ENCODE measurements at regions not wholly inside any gene's neighbourhood (a gene's known extent, or its start where the extent isn't known, plus 50 kb on each side); places are given as distances from the start of the nearest gene placed in this dataset.

DNA sequence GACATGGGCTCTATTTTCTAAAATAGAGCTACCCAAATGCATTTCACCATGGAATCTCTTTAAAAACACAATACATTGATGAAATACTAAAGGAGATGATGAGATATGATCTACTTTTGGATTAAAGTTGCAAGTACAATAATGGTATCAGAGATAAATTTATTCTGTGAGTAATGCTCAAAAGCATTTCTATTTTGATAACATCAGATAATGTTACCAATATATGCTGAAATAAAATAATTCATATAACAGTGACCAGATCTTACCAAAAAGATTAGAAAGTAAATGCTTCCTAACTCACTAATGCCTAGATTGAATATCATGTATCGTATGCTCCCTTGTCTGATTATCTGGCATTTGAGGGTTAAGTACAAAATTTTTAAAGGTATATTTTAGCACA, 761.8 kb upstream of the ZNF608 start:
- DNase-seq (ENCODE audit: low spot score), result no peak

DNA sequence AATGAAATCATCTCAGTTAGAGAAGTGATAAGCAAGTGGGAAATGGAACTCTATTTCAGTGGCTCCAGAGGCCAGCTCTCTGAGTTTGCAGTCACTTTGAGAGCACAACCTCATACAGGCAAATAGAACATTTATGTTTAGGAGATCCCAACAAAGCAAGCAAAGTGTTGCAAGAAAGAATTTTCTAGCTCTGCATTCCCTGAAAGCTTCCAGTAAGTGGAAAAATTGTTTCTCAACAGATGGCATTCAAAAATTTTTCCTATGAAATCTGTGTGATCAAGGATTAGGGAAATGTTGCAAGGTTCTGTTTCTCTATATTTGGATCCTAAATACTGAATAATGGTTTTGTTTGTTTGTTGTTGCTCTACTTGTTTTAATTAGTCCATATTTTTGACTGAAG, 764.2 kb upstream of the ZNF608 start:
- DNase-seq (ENCODE audit: low spot score), result no peak

- no peak for DNase-seq (ENCODE audit: low spot score)
Observed at GRCh38 chr5:125517973-125518550, 771.6 kb upstream of the ZNF608 start.

DNA sequence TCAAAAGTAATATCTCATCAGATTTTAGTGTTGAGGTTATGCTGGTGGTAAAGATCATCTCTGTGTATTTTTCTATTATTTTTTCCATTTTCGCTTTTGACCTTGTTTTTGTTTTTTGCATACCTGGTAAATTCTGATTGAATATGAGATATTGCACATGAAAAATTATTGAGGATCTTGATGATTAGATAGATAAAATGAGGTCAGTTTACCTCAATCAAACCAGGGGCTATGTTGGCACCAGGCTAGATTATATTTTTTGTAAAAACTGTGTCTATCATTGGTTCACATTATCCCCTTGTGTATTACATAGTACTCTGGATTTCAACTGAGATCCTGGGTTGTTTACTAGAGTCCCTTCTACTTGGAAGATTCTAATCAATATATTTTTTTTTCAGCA, 774.9 kb upstream of the ZNF608 start:
- DNase-seq (ENCODE audit: low spot score), result no peak

- DNase-seq (ENCODE audit: low spot score), result no peak
Observed at GRCh38 chr5:125525356-125525755, 778.9 kb upstream of the ZNF608 start.

DNA sequence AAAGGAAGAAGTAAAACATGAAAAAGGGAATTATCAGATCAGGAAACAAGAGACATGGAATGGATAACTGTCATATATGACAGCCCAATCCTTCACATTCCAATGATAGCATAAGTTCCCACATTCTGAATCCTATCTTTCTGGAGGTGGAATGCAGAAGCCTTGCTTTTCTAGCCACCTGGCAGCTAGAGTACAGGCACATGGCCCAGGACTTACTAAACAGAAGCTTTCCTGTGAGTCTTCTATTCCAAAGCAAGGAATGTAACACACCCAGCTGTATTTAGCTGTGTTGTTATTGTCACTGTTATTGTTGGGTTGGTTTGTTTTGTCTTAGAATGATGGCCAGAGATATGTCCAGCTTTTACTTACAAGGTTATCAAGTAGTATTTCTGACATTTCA, 780.5 kb upstream of the ZNF608 start:
- no peak for DNase-seq (ENCODE audit: low spot score)

GRCh38 chr5:125528881-125529280, 782.4 kb upstream of the ZNF608 start:
- no peak for DNase-seq (ENCODE audit: low spot score)

GRCh38 chr5:125530833-125531615, 784.6 kb upstream of the ZNF608 start:
- DNase-seq (ENCODE audit: low spot score), result no peak

GRCh38 chr5:125536095-125536494, 789.7 kb upstream of the ZNF608 start:
- no peak for DNase-seq (ENCODE audit: low spot score)

DNA sequence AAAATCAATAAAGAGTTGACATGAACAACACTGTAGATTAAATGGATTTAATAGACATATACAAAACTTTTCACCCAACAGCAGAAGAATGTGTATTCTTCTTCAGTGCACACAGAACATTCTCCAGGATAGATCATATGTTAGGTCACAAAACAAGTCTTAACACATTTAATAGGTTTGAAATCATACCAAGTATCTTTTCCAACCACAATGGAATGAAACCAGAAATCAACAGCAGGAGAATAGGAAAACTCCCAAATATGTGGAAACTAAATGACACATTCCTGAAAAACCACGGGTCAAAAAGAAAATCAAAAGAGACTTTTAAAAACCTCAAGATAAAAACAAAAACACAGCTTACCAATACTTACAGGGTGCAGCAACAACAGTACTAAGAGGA, 790.1 kb upstream of the ZNF608 start:
- DNase-seq (ENCODE audit: low spot score), result peak; percentile 6

DNA sequence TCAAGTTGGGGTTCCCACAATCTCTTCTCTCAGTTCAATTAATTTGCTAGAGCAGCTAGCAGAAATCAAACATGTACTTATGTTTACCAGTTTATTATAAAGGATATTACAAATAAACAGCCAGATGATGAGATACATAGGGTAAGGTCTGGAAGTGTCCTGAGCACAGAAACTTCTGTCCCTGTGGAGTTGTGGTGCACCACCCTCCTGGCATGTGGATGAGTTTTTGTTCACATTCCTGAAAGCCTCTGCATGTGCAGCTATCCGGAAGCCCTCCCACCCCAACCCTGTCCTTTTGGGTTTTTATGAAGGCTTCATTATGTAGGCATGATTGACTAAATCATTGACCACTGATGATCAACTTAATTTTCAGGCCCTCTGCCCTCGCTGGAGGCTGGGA, 791.2 kb upstream of the ZNF608 start:
- no peak for DNase-seq (ENCODE audit: low spot score)

DNA sequence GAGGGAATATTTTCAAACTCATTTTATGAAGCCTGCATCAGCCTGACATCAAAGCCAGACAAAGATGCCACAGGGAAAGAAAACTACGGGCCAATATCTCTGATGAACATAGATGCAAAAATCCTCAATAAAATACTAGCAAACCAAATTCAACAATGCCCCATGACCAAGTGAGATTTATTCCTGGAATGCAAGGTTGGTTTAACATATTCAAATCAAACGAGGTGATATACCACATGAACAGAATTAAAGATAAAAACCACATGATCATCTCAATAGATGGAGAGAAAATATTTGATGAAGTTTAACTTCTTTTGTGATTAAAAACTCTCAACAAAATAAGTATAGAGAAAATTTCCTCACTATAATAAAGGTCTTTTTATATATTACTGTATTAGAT, 792.0 kb upstream of the ZNF608 start:
- no peak for DNase-seq (ENCODE audit: low spot score)

DNA sequence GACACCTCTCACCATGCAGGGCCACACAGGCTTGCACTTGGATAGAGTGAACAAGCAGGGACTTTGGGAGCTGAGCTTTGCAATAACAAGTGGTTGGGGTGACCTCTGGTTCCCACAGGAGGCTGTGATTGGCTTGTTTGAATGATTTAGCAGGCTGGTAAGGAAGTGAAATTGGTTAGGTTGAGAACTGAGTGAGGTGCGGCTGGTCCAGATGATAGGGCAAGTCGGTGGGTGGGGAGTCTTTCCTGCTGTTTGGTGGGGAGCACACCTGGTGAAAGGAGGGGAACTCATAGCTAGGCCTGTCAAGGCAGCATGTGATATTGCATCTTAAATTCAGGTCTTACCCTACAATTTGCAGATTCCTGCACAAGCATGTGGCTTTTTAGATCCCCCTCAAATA, 794.6 kb upstream of the ZNF608 start:
- DNase-seq (ENCODE audit: low spot score), result no peak

- DNase-seq (ENCODE audit: low spot score), result no peak
Observed at GRCh38 chr5:125549322-125549911, 803.0 kb upstream of the ZNF608 start.

DNA sequence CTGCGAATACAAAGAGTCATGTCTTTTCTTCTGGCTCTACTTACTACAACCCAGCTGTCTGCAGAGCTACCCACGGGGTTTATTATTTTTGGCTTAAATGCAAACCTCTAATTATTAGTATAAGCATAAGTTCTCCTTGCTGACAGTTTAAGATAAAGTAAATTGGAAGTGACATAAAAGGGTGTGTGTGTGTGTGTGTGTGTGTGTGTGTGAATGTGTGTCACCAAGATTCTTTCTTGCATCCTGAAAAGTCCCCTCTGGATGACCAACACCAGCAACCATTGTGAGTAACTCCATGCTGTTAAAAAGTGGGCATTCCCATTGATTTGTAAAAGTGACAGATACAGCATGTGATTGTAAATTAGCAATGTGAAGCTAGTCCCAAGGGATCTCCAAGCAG, 803.8 kb upstream of the ZNF608 start:
- no peak for DNase-seq (ENCODE audit: low spot score)

- no peak for DNase-seq (ENCODE audit: low spot score)
Observed at GRCh38 chr5:125551246-125551645, 804.8 kb upstream of the ZNF608 start.

DNA sequence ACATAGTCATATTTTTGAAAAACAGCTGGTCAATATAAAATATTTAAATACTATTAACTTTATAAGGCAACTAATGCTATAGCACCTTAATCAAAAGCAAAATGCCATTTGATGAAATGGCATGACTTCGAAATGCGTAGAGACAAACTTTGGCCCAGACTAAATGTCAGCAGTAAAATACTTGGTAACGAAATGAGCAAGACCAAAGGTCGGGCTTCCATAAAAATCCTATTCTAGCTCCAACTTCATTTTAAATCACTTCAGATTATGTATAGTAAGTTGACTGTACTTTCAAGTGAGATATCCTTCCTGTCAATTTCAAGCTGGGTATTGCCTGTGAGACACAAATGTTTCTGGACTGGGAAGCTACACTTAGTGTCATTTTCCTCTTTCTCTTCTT, 805.4 kb upstream of the ZNF608 start:
- DNase-seq (ENCODE audit: low spot score), result no peak

- no peak for DNase-seq (ENCODE audit: low spot score)
Observed at GRCh38 chr5:125552486-125552885, 806.0 kb upstream of the ZNF608 start.

GRCh38 chr5:125554355-125554754, 807.9 kb upstream of the ZNF608 start:
- no peak for DNase-seq (ENCODE audit: low spot score)

- DNase-seq (ENCODE audit: low spot score), result no peak
Observed at GRCh38 chr5:125555591-125555990, 809.2 kb upstream of the ZNF608 start.

- DNase-seq (ENCODE audit: low spot score), result no peak
Observed at GRCh38 chr5:125558016-125558415, 811.6 kb upstream of the ZNF608 start.

- no peak for DNase-seq (ENCODE audit: low spot score)
Observed at GRCh38 chr5:125558466-125558865, 812.0 kb upstream of the ZNF608 start.

GRCh38 chr5:125559296-125559695, 812.9 kb upstream of the ZNF608 start:
- peak; percentile 38 for DNase-seq (ENCODE audit: low spot score)
